Common myeloid progenitor, CD34-positive (primary cell): ENCODE measurements at regions not wholly inside any gene's neighbourhood (a gene's known extent, or its start where the extent isn't known, plus 50 kb on each side); places are given as distances from the start of the nearest gene placed in this dataset.

ENCODE experiments used
- CTCF ChIA-PET: fragments of 350-600 bp; sonication (Branson Sonifier 250); formaldehyde crosslinking; loops from one replicate; lab custom pipeline; 2021; ENCODE audit warnings: antibody characterized with exemption; lab: Charles Lee
- POLR2A ChIA-PET: fragments of 350-600 bp; sonication (Branson Sonifier 250); formaldehyde crosslinking; loops from one replicate; lab custom pipeline; 2021; ENCODE audit warnings: antibody characterized with exemption; lab: Charles Lee
- DNase-seq, 3 donors: peaks; one replicate each; pipeline versions ENCODE4 v3.0.0 to v3.0.0-alpha.2; 2013
- H3K27ac ChIP-seq, 2 experiments: 1 replicate in 1 of 2; 2 replicates in 1 of 2; pipeline ENCODE4 v1.7.0; 2013; ENCODE audit warnings: inconsistent platforms in 2 of 2, low read length in 2 of 2, mild to moderate bottlenecking in 2 of 2, low read depth in 1 of 2, moderate library complexity in 1 of 2; ENCODE audit not compliant: severe bottlenecking in 2 of 2, insufficient read depth in 1 of 2, poor library complexity in 1 of 2
- H3K27me3 ChIP-seq, 5 experiments: replicated peaks in 2 of 5; 1 replicate in 3 of 5; 2 replicates in 2 of 5; pipeline versions ENCODE4 v1.6.1 to v1.7.0; 2013; ENCODE audit warnings: low read length in 4 of 5, mild to moderate bottlenecking in 2 of 5, moderate library complexity in 2 of 5, inconsistent platforms in 1 of 5; ENCODE audit not compliant: insufficient read depth in 5 of 5, control insufficient read depth in 4 of 5
- H3K36me3 ChIP-seq, 4 experiments: 1 replicate in 2 of 4; 2 replicates in 2 of 4; pipeline versions ENCODE4 v1.6.1 to v1.7.0; 2013; ENCODE audit warnings: low read length in 3 of 4, control low read depth in 1 of 4, mild to moderate bottlenecking in 1 of 4; ENCODE audit not compliant: control insufficient read depth in 4 of 4, insufficient read depth in 4 of 4
- H3K4me1 ChIP-seq, 4 experiments: 1 replicate in 3 of 4; 2 replicates in 1 of 4; pipeline versions ENCODE4 v1.6.1 to v1.7.1; 2013; ENCODE audit warnings: low read length in 3 of 4, mild to moderate bottlenecking in 3 of 4, control low read depth in 1 of 4, inconsistent platforms in 1 of 4, moderate library complexity in 1 of 4; ENCODE audit not compliant: control insufficient read depth in 4 of 4, insufficient read depth in 4 of 4; ENCODE audit errors: control extremely low read depth in 1 of 4
- H3K4me3 ChIP-seq, 7 experiments: 1 replicate in 4 of 7; 2 replicates in 3 of 7; pipeline versions ENCODE4 v1.5.1 to v1.7.0; 2013; ENCODE audit warnings: mild to moderate bottlenecking in 7 of 7, low read length in 6 of 7, moderate library complexity in 6 of 7, inconsistent platforms in 2 of 7, low read depth in 2 of 7, control low read depth in 1 of 7; ENCODE audit not compliant: insufficient read depth in 4 of 7, control insufficient read depth in 1 of 7; ENCODE audit errors: extremely low read depth in 1 of 7
- H3K9me3 ChIP-seq, 5 experiments: 1 replicate in 4 of 5; 2 replicates in 1 of 5; pipeline versions ENCODE4 v1.6.1 to v1.7.1; 2013; ENCODE audit warnings: low read length in 4 of 5, mild to moderate bottlenecking in 2 of 5, inconsistent platforms in 1 of 5, low read depth in 1 of 5, moderate library complexity in 1 of 5; ENCODE audit not compliant: control insufficient read depth in 4 of 5, insufficient read depth in 2 of 5; ENCODE audit errors: control extremely low read depth in 1 of 5
- WGBS: methylation state at CpG from one replicate; pipeline ENCODE4 v1.1.5; 2013; ENCODE audit not compliant: insufficient coverage; 5-methylcytosine and 5-hydroxymethylcytosine counted together

DNA sequence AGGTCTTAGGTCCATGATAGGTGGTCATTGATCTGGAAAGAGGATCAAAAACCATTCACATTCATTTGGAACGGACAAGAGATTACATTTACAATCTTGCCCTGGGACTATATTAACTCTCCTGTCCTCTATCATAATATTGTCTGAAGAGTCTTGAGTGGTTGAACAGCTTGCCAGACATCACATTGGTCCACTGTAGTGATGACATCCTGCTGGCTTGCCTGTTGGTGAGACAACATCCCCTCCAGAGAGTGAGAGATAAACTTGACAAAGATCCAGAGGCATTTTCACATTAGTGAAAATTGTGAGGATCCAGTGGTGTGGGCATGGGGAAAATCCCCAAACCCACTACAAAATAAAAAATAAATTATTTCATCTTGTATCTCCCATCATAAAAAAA lies 155.7 kb upstream of the LEF1 start:
- no peak for DNase-seq
- Histone ChIP-seq H3K36me3 (no peaks in the 10 kb centered on the region), H3K4me1 (peaks cover 0 to 9% (median 2%) of the 10 kb centered on the region in 4 experiments), H3K27me3 (no peaks in the 10 kb centered on the region), H3K27ac (no peak overlapping the region), H3K4me3 (no peak overlapping the region), H3K9me3 (peaks cover 0 to 5% (median 0%) of the 10 kb centered on the region in 5 experiments)
- CTCF ChIA-PET, result interaction anchor here (1.1 kb wide), 1 partner anchor 12 kb away, joined by 3 read pairs; no protein-coding TSS in a partner anchor
- POLR2A ChIA-PET, result no interaction called here
- WGBS, result no CpG with 5 or more reads among the region's 1 CpG

DNA sequence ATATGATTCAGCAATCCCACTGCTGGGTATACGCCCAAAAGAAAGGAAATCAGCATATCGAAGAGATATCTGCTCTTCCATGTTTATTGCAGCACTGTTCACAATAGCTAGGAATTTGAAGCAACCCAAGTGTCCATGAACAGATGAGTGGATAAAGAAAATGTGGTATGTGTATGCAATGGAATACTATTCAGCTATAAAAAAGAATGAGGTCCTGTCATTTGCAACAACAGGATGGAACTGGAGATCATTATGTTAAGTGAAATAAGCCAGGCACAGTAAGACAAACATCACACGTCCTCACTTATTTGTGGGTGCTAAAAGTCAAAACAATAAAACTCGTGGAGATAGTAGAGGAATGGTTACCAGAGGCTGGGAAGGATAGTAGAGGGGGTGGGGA lies 153.8 kb upstream of the LEF1 start:
- no peak for DNase-seq
- peaks cover 0 to 6% (median 2%) of the 10 kb centered on the region in 4 experiments for H3K4me1 ChIP-seq
- no peaks in the 10 kb centered on the region for H3K27me3 ChIP-seq
- no peak overlapping the region for H3K27ac ChIP-seq
- ChIA-PET CTCF (no interaction called here), POLR2A (no interaction called here)
- H3K36me3 ChIP-seq, result no peaks in the 10 kb centered on the region
- 100% methylated on average over 3 of the region's 4 CpGs for WGBS
- H3K4me3 ChIP-seq, result no peak overlapping the region
- peaks cover 0 to 5% (median 0%) of the 10 kb centered on the region in 5 experiments for H3K9me3 ChIP-seq

DNA sequence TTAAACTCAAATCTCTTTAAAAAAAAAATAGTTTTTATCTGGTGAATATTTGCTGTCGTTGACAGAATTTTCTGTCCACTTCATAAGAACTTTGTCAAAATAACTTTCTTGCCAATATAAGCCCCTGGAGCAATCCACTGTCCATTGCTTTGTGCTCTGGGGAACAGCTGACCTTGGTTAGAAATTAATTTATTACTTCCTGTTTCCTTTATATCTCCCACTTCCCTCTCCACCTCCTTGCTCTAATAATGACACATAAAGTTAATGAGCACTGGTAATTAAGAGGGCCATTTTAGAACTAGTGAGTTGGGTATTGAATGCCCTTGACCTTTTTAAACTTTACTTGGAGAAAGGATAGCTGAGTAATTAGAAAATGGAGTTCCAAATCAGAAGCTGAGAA lies 151.3 kb upstream of the LEF1 start:
- H3K36me3 ChIP-seq, result no peaks in the 10 kb centered on the region
- H3K9me3 ChIP-seq, result peaks cover 0 to 5% (median 0%) of the 10 kb centered on the region in 5 experiments
- no CpG with 5 or more reads among the region's 1 CpG for WGBS
- no peak overlapping the region for H3K4me3 ChIP-seq
- H3K4me1 ChIP-seq, result peaks cover 0 to 6% (median 2%) of the 10 kb centered on the region in 4 experiments
- H3K27me3 ChIP-seq, result no peaks in the 10 kb centered on the region
- DNase-seq, result peak in 2 of 3 donors; percentile 27 to 47
- no peak overlapping the region for H3K27ac ChIP-seq
- ChIA-PET POLR2A (no interaction called here), CTCF (no interaction called here)

DNA sequence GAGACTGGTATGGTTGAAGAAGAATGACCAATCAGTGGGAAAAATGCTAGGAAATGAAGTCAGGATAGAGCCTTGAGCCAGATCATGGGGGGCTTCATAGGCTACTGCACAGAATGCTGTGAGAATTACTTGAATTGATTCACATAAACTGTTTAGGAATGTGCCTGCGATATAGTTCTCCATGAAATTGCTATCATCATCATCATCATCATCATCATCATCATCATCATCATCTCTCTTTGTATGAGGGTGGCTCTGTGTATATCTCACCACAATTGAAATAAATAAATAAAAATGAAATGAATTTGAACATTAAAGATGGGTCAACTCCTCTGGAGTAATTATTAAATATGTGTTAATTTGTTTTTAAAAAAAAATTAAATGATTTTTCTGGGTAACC lies 148.6 kb upstream of the LEF1 start:
- CTCF ChIA-PET, result no interaction called here
- H3K4me3 ChIP-seq, result no peak overlapping the region
- no peak overlapping the region for H3K27ac ChIP-seq
- POLR2A ChIA-PET, result no interaction called here
- H3K36me3 ChIP-seq, result no peaks in the 10 kb centered on the region
- H3K9me3 ChIP-seq, result peaks cover 0 to 2% (median 0%) of the 10 kb centered on the region in 5 experiments
- no CpG with 5 or more reads among the region's 1 CpG for WGBS
- peaks cover 0 to 6% (median 2%) of the 10 kb centered on the region in 4 experiments for H3K4me1 ChIP-seq
- no peak for DNase-seq
- no peaks in the 10 kb centered on the region for H3K27me3 ChIP-seq

DNA sequence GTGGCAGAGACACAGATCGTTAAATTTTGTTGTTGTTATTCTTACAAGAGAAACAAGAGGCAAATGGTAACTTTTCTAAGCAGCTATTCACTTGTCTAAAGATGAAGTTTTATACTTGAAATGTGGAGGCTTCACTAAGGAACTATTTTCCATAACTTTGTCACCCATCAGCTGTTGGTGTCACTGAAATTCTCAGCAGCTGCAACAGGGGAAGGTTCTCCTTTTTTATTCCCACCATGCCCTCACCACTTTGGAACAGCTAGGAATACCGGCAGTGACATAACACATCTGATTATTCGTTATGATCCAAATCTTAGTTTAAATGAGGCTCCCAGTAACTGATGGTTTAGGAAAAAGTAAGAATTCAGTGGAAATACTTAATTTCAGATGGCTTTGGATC lies 147.0 kb upstream of the LEF1 start:
- Histone ChIP-seq H3K4me1 (peaks cover 0 to 6% (median 2%) of the 10 kb centered on the region in 4 experiments), H3K9me3 (no peaks in the 10 kb centered on the region), H3K27me3 (no peaks in the 10 kb centered on the region), H3K4me3 (no peak overlapping the region), H3K36me3 (no peaks in the 10 kb centered on the region), H3K27ac (no peak overlapping the region)
- WGBS, result 100% methylated on average over 1 of the region's 3 CpGs
- ChIA-PET CTCF (interaction anchor here (0.8 kb wide), 1 partner anchor 66 kb away, joined by 3 read pairs; no protein-coding TSS in a partner anchor), POLR2A (no interaction called here)
- no peak for DNase-seq

DNA sequence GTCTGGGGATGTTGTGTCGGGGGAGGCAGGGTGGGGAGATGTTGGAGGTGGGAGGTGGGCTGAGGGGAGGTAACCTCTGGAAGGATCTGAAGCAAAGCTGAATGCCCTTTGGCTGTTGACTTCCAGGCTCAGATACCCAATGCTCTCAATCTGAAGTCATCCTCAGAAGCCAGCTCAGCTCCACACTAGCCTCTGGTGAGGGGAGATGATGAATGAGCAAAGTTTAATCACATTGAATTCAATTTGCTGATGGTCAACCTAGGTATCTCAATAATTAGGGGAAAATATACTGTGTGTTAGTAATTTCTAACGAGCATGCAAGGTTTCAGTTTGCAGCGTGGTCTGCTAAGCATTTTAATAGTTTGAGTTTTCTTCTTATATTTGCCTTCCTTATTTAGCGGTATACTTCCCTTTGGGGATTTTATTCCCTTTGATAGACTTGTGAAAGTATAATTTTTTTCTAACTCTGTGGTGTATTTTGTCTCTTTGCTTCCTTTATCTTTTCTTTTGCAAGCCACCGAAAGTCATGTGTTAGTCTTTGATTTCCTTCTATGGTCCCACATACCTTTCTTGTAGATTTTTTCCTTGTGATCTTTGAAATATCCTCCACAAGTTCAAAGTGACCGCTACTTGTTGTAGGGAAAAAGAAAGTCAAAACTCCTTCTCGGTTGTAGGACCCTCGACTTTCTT lies 146.3 kb upstream of the LEF1 start:
- DNase-seq, result peak in 2 of 3 donors; percentile 6 to 20
- H3K27me3 ChIP-seq, result no peaks in the 10 kb centered on the region
- CTCF ChIA-PET, result no interaction called here
- peaks cover 0 to 2% (median under 1%) of the 10 kb centered on the region in 4 experiments for H3K4me1 ChIP-seq
- no peaks in the 10 kb centered on the region for H3K36me3 ChIP-seq
- WGBS, result 93% methylated on average over 2 of the region's 8 CpGs
- no peak overlapping the region for H3K4me3 ChIP-seq
- peaks cover 0 to 3% (median 0%) of the 10 kb centered on the region in 5 experiments for H3K9me3 ChIP-seq
- POLR2A ChIA-PET, result no interaction called here
- H3K27ac ChIP-seq, result no peak overlapping the region

DNA sequence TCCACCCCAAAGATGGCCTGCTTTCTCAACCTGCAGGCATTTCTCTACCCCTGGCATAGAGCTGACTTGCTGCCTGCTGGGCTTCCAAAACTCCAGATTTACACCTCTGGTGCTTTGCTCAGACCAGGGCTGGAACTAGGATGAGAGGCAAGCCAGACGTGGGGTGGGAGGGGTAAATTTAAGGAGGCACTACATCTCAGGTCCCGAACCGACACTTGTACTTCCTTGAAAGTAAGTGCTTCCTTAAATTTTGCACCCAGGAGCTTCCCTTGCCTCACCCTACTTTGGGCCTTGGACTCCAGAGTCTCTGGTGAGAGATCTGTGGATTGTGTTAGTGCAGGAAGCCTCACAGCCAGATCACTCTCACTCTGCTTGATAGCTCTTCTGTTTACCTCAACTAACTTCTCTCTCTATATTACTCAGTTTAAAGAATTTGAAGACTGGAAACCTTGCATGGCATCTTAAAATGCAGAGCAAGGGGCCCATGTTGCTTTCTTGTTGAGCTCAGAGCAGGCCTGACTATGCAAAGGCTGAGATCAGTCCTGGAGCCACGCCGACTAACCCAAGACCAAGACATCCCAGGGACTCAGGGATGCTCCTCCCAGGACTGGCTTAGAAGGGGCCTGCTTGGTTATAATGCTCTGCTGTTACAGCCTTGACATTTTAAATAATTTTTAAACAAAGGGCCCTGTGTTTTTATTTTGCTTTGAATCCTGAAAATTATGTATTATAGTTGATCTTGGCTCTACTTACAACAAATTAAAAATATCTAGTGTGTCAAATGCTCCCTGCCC lies 145.0 kb upstream of the LEF1 start:
- Histone ChIP-seq H3K36me3 (no peaks in the 10 kb centered on the region), H3K27ac (no peak overlapping the region), H3K4me1 (no peaks in the 10 kb centered on the region), H3K9me3 (peaks cover 0 to 4% (median 0%) of the 10 kb centered on the region in 5 experiments), H3K27me3 (no peaks in the 10 kb centered on the region), H3K4me3 (no peak overlapping the region)
- CTCF ChIA-PET, result no interaction called here
- WGBS, result 100% methylated on average over 3 of the region's 5 CpGs
- no peak for DNase-seq
- POLR2A ChIA-PET, result no interaction called here
